ENCODE measurements at regions not wholly inside any gene's neighbourhood (a gene's known extent, or its start where the extent isn't known, plus 50 kb on each side); places are given as distances from the start of the nearest gene placed in this dataset.

DNA sequence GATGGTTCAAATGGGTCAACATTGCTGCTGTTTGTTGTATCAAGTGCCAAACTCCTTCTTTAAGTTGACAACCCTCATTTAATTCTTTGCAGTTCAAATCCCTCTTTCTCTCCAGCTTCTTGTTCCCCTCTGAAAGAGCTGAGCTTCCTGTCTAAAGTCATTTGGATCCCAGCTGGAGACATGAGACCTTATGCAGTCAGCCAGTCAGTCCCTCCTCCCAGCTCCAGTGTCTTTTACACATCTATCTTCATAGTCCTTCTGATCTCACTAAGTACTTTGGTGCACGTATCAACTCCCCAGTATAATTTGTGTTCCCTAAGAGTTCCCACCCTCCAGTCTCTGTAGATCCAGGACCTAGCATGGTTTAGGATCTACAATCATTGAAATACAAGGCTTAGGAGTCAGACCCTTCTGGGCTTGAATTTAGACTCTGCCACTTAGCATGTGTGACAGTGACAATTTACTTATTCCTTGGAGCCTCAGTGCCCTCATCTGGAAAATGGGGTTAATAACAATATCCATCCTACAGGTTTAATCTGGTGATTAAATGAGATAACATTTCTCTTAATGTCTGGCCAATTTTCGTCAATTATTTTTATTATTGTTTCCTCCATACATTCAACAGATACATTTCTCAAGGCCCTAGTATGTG lies 102.8 kb upstream of the SEMA6D start:
- no peak for DNase-seq

GRCh38 chr15:47616876-47617275 lies 100.4 kb upstream of the SEMA6D start:
- DNase-seq = no peak

- no peak for DNase-seq
Measured at GRCh38 chr15:47618241-47618640, 99.1 kb upstream of the SEMA6D start.

DNA sequence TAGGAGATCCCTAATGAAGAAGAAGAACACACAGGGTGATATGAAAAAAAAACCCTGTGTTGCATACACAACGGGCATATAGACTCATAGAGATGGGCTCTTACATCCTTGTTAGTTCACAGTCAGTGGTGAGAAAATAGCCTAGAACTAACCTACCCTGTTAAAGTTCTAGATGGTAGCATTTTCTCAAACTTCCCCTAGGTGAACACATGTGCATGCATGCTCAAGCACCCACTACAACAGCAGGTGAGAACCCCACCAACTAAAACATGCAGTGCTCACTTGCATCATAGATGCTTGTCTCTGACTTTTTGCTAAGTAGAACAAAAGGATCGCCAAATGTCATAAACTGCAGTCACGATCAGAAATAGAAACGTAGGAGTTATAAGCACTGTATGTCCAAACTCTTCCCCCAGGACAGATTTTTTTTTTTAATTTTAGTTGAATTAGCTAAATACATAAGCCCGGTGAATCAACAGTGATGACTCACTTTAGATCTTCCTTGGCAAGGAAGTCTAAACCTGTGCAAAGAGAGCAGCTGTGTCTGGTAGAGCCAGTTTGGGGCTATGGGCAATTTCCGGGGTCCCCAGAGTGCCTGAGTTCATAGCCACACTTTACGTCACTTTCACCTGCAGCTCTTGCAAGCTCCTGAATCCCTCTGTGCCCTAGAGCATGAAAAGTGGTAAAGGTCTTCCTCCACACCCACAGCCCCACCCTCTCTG lies 96.2 kb upstream of the SEMA6D start:
- no peak for DNase-seq

DNA sequence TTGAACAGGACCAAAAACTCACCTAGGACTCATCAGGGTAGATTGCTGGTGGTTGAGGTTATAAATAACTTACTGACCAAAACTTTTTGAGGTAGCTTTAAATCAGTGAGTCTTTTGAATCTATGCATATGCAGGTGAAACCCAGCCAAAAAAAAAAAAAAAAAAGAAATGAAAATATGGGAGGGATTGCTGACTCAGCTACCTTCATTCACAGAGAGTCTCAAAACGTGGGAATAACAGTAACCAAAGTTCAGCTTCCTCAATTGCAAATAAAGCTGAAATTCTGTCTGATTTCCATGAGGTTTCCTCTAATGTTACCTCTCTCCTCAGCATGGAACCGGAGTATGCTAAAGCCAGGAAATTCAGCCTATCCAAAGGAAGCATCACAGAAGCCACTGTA lies 95.2 kb upstream of the SEMA6D start:
- no peak for DNase-seq

- DNase-seq = no peak
Measured at GRCh38 chr15:47624503-47624902, 92.8 kb upstream of the SEMA6D start.

DNA sequence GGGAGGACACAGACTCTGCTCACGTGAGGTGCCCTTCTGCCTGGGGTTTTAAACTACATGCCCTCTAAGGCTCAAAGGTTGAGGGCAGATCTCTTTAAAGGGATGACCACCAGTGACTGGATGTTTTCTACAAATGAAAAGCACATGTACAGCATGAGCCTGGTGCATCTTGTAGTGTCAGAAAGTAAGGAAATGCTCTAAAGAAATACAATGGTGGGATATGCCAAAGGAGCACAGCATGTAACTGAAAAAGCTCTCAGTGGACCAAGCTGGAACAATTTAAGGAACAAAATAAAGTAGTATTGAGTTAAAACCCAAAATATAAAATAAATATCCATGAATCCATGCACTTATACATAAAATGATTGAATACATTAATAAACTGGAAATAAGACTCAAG lies 78.3 kb upstream of the SEMA6D start:
- DNase-seq = no peak

DNA sequence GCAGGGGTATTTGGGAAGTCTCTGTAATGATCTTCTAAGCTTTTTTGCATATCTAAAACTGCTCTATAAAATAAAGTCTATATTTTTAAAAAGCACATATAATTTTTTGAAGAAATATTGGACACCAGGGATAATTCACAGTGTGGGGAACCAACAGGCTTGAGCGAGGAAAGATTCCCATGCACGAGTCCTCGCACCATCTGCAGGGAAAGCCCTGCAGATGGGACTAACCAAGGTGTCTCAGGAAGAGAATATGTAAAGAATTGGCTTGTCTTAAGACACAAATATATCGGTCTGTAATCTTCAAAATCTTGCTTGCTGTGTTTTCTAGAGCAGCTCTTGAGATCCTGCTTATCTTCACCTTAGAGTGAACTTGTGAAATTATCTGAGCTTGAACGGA lies 77.2 kb upstream of the SEMA6D start:
- DNase-seq = no peak

DNA sequence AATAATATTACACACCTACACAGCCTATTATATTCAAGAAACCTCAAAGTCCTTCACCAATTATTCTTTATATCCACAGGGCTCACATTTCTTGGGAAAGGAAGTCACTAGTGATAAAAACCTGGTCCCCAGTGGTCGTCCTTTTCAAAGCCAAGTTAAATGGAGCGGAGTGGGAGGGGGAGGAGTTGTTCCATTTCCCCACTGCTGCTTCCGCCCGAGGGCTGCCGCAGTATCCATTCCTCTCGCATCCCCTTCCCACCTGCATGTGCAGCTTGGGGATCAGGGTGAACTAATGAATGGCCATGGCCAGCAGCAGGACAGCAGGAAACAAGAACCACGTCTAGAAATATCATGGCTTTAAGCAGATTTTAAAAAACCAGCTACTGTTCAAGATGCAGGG lies 76.4 kb upstream of the SEMA6D start:
- no peak for DNase-seq

GRCh38 chr15:47644722-47645121 lies 72.6 kb upstream of the SEMA6D start:
- no peak for DNase-seq

GRCh38 chr15:47650564-47650963 lies 66.7 kb upstream of the SEMA6D start:
- DNase-seq = no peak

DNA sequence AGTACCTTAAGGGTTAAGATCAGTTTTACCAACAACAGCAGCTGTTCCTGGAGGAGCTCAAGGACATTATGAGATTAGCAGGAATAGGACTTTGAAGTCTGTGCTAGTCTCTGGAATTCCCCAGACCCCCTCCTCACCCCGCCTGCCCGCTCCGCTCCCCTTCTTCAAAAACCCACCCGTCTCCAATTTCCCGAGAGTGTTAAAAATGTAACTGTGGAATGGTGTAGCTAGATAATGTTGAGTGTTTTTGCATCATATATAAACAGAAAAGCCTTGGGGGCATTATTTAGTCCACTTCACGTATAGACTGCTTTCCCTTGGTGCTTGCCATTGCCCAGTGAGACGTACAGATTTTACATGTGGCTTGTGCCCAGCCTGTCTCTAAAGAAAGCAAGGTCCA lies 65.0 kb upstream of the SEMA6D start:
- no peak for DNase-seq

DNA sequence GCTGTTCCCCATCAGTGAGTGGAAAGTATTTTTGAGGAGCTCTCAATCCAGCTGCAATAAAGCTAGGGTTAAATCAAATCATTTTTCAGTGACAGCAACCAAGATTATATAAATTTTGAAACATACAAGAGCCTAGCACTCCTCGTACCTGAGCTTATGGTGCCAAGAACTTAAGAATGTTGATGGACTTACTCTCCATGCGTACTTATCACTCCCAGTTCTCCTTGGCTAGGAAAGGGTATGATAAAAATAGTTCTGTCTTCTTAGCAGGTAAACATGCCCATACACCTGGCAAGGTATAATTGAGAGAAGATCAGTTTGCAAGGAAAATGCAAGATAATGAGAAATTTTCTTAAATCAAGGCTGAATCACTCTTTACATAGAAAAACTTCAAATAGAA lies 64.5 kb upstream of the SEMA6D start:
- DNase-seq = no peak

DNA sequence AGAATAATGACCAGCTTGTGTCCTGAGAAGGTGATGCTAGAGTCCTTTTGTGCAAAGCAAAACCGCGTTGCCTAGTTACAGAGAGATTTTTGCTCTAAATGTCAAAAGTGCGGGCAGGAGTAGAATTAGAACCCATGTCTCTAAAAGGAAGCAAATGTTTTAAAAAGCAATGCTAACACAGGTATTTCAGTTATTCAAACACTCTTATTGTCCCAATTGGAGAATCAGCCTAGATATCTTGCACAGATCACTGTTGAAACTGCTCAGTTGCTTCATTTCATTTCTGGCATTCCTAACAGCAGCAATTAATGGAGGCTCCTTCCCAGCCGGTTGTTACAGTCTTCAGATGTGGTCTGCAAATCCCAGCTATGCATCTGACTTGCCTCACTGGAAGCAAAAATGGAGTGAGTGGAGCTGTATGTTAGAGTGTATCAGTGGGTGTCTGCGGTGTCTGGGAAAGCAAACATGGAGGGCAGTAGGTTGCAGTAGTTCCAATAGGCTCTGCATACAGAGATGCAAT lies 55.6 kb upstream of the SEMA6D start:
- no peak for DNase-seq

- no peak for DNase-seq
Measured at GRCh38 chr15:47663101-47663500, 54.2 kb upstream of the SEMA6D start.
